ENCODE measurements at regions not wholly inside any gene's neighbourhood (a gene's known extent, or its start where the extent isn't known, plus 50 kb on each side); places are given as distances from the start of the nearest gene placed in this dataset.
"Not testable (repeated sequence)": the region's sequence is repeated elsewhere in the genome, so short reads cannot be mapped to it uniquely, and the experiment has no call there.

DNA sequence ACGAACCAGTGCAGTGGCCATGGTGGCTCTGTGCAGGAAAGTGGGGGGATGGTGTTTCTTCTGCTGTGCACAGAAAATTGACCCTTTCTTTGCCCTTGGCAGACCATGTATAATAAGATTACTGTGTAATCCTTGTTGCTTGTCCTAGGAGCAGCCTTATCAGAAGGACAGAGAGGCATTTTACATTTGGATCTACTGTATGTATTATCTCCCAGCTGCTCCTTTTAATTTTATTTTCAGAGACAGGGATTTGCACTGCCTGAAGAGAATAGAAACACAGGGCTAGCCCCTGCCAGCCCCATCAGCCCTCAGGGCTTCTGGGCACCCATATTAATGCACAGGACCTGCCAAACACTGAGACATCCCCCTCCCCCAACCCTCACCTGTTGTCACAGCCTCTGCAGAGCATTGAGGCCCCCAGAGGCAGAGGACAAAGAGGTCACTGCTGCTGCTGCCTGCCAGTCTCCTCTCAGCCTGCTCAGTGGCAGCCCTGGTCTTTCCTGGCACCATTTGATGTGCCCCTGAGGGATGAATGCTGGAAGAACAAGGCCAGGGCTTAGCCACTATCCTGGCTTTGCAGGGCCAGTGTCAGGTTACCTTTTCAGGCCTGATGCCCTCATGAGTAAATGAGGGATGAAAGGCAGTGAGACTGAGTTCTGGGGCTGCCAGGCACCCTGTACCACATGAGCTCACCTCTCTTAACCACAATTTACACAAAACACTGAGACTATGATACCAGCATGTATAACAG lies 533.4 kb downstream of the NTRK3 start:
- DNase-seq: no peak

- DNase-seq: no peak
Observed at GRCh38 chr15:87720235-87720634, 536.3 kb downstream of the NTRK3 start.

GRCh38 chr15:87716422-87716821 lies 540.1 kb downstream of the NTRK3 start:
- no peak for DNase-seq

GRCh38 chr15:87715252-87715651 lies 541.3 kb downstream of the NTRK3 start:
- no peak for DNase-seq

DNA sequence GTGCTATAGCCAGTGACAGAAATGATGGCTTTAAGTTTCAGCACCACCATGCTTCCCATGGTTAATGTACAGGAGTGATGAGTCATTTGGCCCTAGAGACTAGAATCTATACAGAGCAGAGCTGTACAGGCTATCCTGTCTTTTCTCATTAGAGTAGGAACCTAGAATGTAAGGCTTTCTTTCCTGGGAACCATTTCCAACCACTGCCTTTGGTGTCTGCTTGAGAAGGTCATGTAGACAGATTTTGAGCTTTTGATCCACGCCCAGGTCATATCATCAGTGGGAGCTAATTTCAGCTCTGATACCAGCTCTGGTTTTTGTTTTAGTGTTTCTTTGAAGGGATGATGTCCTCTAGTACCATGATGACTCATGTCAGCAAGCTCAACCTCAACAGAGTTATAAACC lies 543.1 kb downstream of the NTRK3 start:
- no peak for DNase-seq

DNA sequence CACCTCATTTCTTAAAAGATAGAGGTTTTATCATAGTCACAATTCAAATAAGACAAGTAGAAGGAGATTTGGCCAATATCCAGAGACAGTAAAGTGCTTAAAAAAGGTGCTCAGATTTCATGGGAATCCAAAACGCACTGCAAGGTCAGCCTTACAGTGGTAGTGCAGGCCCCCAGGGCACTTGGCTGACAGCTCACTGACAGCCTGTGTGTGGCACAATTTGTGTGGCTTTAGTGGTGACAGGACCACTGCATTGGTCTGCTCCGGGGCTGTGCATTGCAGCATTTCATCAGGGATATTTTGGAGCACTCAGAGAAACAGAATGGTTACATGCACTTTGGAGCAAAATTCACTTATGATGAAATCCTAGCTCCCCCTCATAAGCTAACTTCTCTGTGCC lies 544.3 kb downstream of the NTRK3 start:
- DNase-seq: no peak

DNA sequence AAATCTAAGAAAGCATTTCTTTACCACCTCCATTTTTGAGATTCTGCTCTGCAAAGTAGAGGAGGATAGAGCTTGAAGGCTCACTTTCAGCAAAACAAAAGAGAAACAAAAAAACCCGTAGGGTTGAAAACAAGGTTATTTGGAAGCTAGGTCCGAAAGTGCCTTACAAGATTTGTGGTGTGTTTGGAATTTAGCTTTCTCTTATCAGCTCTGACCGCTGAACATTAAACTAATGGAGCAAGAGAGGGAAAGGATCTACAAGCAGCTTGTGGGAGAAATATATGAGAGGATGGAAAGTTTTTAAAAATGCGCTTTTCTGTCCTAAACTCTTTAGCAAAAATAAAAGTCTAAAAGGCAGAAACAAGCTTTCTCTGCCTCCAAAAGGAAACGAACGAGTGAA lies 545.5 kb downstream of the NTRK3 start:
- DNase-seq: no peak

DNA sequence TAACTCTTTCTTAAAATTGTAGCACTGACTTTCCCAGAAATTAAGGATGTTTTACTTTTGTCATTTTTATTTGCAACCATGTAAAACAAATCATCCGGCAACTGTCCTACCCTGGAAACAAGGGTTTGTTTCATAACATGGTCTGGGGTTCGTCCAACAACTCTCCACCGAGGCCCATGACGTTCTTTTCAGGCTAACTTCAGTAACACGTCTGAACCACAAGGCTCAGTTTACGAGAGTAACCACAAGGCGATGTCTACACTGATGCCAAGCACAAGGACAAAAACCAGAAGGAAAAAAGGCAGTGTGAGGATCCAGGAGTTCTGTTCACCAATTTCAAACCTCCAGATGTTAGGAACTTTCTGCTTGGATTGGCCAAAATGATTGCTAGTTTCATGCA lies 546.1 kb downstream of the NTRK3 start:
- DNase-seq: no peak

DNA sequence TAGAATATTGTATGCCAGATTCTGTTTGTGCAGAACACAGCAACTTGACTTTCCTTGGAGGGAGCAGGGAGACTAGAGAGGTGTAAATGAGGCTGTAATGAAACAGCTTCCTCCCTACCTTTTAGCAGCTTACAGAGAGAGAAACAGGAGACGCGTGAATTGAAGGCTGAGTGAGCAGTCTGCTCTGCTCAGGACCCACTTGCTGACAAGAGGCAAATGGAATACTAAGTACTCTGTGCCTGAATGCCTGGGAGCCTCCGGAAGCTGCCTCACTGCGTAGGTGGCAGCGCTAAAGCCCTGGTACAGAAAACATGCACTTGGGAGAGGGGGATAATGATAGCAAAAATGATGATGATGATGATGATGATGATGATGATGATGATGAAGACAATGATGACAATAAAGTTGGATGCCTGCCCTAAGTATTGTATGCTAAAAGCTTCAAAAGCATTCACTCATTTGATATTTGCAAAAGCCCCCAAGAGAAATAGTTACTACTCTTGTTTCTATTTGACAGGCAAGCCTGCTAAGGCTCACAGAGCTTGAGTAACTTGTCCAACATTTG lies 548.9 kb downstream of the NTRK3 start:
- DNase-seq: no peak

GRCh38 chr15:87707071-87707470 lies 549.5 kb downstream of the NTRK3 start:
- DNase-seq: no peak

DNA sequence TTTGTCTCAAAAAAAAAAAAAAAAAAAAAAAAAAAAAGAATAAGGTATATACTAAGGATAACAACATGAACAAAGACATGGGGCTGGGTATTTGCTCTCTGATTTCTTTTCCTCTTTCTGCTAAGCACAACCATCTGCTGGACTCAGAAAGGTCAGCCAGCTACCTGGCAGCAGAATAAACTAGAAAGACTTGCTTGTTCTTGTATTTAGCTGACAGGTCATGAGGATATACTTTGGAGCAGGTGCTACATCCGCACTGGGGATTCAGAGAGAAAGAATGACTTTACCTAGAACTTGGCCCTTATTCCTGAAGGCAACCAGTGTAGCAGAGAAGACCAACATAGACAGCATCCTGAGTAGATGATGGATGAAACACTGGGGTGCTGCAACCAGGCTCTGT lies 550.5 kb downstream of the NTRK3 start:
- no peak for DNase-seq

GRCh38 chr15:87704276-87704675 lies 552.3 kb downstream of the NTRK3 start:
- DNase-seq: no peak

- no peak for DNase-seq
Observed at GRCh38 chr15:87703327-87704111, 553.0 kb downstream of the NTRK3 start.

- DNase-seq: no peak
Observed at GRCh38 chr15:87702270-87702669, 554.3 kb downstream of the NTRK3 start.

DNA sequence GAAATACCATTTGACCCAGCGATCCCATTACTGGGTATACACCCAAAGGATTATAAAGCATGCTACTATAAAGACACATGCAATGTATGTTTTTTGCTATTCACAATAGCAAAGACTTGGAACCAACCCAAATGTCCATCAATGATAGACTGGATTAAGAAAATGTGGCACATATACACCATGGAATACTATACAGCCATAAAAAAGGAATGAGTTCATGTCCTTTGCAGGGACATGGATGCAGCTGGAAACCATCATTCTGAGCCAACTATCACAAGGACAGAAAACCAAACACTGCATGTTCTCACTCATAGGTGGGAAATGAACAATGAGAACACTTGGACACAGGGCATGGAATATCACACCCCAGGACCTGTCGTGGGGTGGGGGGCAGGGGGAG lies 558.1 kb downstream of the NTRK3 start:
- not testable (repeated sequence) for DNase-seq

DNA sequence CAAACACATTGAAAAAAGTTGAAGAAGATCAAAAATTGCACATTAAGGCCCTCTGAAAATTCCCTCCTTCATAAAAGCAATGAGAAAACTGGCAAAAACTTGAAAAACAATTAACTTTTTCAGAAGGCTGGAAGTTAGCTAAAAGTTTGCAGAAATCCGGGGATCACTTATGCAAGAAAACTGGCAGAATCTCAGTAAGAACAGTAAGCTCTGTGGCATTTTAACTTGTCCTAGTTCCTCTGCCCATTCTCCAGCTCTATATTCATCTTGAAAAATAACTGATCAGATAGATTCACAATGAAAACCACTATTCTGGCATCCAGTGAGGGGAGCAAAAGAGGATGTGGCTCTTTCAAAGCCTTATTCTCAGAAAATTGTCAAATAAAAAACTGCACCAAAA lies 566.8 kb downstream of the NTRK3 start:
- DNase-seq: no peak

DNA sequence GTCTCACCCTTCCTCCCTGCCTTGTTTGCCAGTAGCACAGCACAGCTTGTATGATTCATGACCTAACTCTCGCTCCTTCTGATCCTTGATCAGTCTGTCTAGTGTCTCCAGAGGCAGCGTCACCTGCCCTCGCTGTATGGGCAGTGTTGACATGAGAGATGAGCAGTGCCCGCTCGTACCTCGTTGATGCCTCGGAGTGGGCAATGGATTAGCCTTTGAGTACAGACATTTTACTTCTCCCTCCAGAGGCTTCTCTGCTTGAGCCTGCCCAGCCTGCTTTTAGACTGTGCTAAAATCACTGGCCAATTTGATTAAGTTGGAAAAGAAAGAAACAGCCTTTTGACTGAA lies 569.0 kb downstream of the NTRK3 start:
- DNase-seq: no peak

DNA sequence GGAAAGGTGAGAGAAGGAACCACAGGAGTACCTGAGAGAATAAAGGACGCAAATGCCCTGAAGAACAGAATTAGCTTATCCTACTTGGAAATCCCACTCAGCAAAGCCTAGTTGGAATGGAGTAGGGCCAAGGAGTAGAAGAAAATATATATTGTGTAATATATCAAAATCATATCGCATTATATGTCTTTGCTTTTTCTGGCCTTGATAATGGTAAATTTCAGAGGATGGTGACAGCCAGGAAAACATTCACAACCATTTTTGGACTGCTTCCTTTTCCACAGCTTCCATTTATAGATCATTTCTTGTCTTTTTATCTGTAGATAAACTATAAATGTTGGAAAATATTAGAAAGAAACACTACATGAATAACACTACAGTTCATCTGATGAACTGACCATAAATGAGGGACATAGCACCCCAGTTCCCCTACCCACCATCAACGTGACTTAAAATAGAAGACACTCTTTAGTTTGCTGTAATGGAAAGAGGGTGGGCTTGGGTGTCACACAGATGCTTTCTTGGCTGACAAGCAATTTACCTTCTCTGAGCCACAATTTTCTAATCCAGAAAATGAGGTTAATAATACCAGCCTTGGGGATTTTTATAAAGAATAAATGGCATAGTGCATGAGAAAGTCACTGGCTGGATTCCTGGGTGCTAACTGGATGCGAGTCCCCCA lies 569.6 kb downstream of the NTRK3 start:
- DNase-seq: no peak

DNA sequence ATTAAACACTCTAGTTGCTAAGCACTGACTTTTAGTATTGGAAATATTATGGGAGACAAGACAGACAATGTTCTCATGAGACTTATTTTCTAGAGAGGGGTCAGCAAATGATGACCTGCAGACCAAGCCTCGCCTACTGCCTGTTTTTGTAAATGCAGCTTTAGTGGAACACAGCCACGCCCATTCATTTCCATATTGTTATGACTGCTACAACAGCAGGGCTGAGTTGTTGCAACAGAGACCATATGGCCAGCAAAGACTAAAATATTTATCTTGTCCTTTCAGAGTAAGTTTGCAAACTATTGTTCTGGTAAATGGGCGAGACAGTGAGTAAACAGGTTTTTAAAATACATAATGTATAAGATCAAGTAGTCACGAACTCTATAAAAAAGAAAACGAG lies 570.2 kb downstream of the NTRK3 start:
- DNase-seq: no peak

- DNase-seq: no peak
Observed at GRCh38 chr15:87682527-87682926, 574.0 kb downstream of the NTRK3 start.

DNA sequence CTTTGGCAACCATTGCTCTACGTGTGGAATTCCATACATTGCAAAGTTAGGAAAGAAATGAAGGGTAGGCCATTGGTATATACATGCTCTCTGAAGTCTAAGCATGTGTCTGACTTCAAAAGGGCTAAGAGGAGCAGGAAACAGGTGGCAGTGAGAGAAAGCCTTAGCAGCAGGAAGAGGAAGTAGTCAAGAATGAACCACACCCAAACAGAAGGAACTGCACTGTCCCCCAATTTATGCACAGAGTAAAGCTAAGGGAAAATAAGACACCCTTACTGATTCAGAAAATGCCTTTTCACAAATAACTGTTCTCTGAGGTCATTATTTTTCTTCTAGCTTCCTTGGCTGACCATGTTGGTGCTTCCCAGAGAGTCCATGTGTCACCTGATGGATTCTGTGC lies 575.4 kb downstream of the NTRK3 start:
- no peak for DNase-seq

DNA sequence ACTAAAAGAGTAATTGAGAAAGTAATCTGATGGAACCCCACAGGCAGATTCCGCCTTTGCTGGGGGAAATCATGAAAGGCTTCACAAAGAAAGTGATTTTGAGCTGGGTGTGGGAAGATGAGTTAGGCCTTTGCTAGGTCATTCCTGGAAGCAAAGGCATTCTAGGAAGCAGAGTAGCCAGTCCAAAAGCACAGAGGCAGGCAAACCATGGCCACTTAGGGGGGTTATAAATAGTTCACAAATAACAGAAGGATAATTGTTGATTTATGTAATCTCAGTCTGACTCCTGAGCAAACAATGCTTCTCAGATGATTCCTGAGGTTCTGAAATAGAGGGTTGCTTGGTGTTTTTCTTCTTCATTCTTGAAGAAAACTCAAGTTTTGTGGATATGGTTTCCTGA lies 576.3 kb downstream of the NTRK3 start:
- no peak for DNase-seq

DNA sequence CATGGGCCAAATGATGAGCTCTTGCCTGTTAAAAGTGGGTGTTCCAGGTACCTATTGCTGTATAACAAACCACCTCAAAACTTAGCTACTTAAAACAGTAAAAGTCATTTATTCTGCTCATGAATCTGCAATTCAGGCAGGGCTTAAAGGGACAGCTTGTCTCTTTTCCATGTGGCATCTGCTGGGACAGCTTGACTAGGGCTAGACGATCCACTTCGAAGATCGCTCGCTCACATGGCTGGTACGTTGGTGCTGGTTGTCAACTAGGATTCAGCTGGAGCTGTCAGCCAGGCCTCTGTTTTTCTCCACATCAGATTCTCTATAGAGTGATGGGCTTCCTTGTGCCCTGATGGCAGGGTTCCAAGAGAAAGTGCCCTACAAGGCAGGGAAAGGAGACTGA lies 581.3 kb downstream of the NTRK3 start:
- no peak for DNase-seq

Measured in stimulated activated CD4-positive, alpha-beta T cell treated with anti-CD3 and anti-CD28 coated beads, Interleukin-2, amount 100 ng/mL, for 24 hours (primary cell).